HEK293 (cell line): ENCODE measurements at regions not wholly inside any gene's neighbourhood (a gene's known extent, or its start where the extent isn't known, plus 50 kb on each side); places are given as distances from the start of the nearest gene placed in this dataset.

Experiments
- EGR2 ChIP-seq: fragments of 450-650 bp; formaldehyde crosslinking; IDR thresholded peaks from 2 replicates; pipeline ENCODE4 v1.5.1; 2016; ENCODE audit warnings: low read depth, missing biosample characterization, missing genetic modification characterization
- GLI2 ChIP-seq: fragments of 450-650 bp; formaldehyde crosslinking; IDR thresholded peaks from 2 replicates; pipeline ENCODE4; 2017; ENCODE audit warnings: missing biosample characterization, missing genetic modification characterization, low read depth, borderline replicate concordance
- GLIS2 ChIP-seq: fragments of 450-650 bp; formaldehyde crosslinking; IDR thresholded peaks from 2 replicates; pipeline ENCODE4 v1.5.1; 2016; ENCODE audit warnings: missing biosample characterization, missing genetic modification characterization
- HIC1 ChIP-seq: fragments of 450-650 bp; formaldehyde crosslinking; IDR thresholded peaks from 2 replicates; pipeline ENCODE4 v1.5.1; 2016; ENCODE audit warnings: missing biosample characterization, missing genetic modification characterization
- IKZF3 ChIP-seq: fragments of 450-650 bp; IDR thresholded peaks from 2 replicates; pipeline ENCODE4 v1.5.0; 2018; ENCODE audit warnings: missing biosample characterization, mild to moderate bottlenecking, missing genetic modification characterization, moderate library complexity
- KLF1 ChIP-seq: fragments of 450-650 bp; formaldehyde crosslinking; IDR thresholded peaks from 2 replicates; pipeline ENCODE4 v1.5.1; 2016; ENCODE audit warnings: missing biosample characterization, missing genetic modification characterization
- KLF8 ChIP-seq: fragments of 450-650 bp; formaldehyde crosslinking; IDR thresholded peaks from 2 replicates; pipeline ENCODE4 v1.5.1; 2016; ENCODE audit warnings: missing biosample characterization, missing genetic modification characterization
- MEIS1 ChIP-seq: sonication (generic); formaldehyde crosslinking; IDR thresholded peaks from 2 replicates; pipeline ENCODE4 v1.8.1; 2022; ENCODE audit warnings: missing genetic modification reagents, mild to moderate bottlenecking, borderline replicate concordance
- OSR2 ChIP-seq: fragments of 450-650 bp; formaldehyde crosslinking; IDR thresholded peaks from 2 replicates; pipeline ENCODE4 v1.5.1; 2016; ENCODE audit warnings: missing biosample characterization, missing genetic modification characterization
- TRIM28 ChIP-seq: IDR thresholded peaks from 2 replicates; pipeline ENCODE4 v1.6.1; 2011; ENCODE audit warnings: low read length, control low read depth, borderline replicate concordance
- YY1 ChIP-seq: fragments of 450-650 bp; formaldehyde crosslinking; IDR thresholded peaks from 2 replicates; pipeline ENCODE4 v1.5.1; 2018; ENCODE audit warnings: missing biosample characterization, missing genetic modification characterization
- ZBTB20 ChIP-seq: fragments of 450-650 bp; formaldehyde crosslinking; IDR thresholded peaks from 2 replicates; pipeline ENCODE4 v1.5.1; 2016; ENCODE audit warnings: missing biosample characterization, missing genetic modification characterization
- ZBTB21 ChIP-seq: fragments of 450-650 bp; formaldehyde crosslinking; IDR thresholded peaks from 2 replicates; pipeline ENCODE4 v1.5.1; 2017; ENCODE audit warnings: missing biosample characterization, missing genetic modification characterization
- ZIC2 ChIP-seq: fragments of 450-650 bp; formaldehyde crosslinking; IDR thresholded peaks from 2 replicates; pipeline ENCODE4 v1.5.1; 2016; ENCODE audit warnings: missing biosample characterization, missing genetic modification characterization
- ZNF10 ChIP-seq: fragments of 450-650 bp; formaldehyde crosslinking; IDR thresholded peaks from 2 replicates; pipeline ENCODE4 v1.5.1; 2017; ENCODE audit warnings: missing biosample characterization, missing genetic modification characterization
- ZNF121 ChIP-seq: fragments of 450-650 bp; formaldehyde crosslinking; IDR thresholded peaks from 2 replicates; pipeline ENCODE4 v1.5.1; 2016; ENCODE audit warnings: missing biosample characterization, missing genetic modification characterization
- ZNF132 ChIP-seq: fragments of 450-650 bp; formaldehyde crosslinking; IDR thresholded peaks from 2 replicates; pipeline ENCODE4 v1.5.1; 2017; ENCODE audit warnings: missing biosample characterization, missing genetic modification characterization, borderline replicate concordance
- ZNF138 ChIP-seq: fragments of 450-650 bp; formaldehyde crosslinking; IDR thresholded peaks from 2 replicates; pipeline ENCODE4 v1.5.1; 2016; ENCODE audit warnings: missing biosample characterization, missing genetic modification characterization, borderline replicate concordance
- ZNF140 ChIP-seq: fragments of 450-650 bp; formaldehyde crosslinking; IDR thresholded peaks from 2 replicates; pipeline ENCODE4 v1.5.1; 2016; ENCODE audit warnings: missing biosample characterization, missing genetic modification characterization
- ZNF146 ChIP-seq: fragments of 450-650 bp; formaldehyde crosslinking; IDR thresholded peaks from 2 replicates; pipeline ENCODE4 v1.5.1; 2016; ENCODE audit warnings: missing biosample characterization, missing genetic modification characterization
- ZNF155 ChIP-seq: fragments of 450-650 bp; formaldehyde crosslinking; IDR thresholded peaks from 2 replicates; pipeline ENCODE4 v1.5.1; 2016; ENCODE audit warnings: missing biosample characterization, missing genetic modification characterization
- ZNF23 ChIP-seq: fragments of 450-650 bp; formaldehyde crosslinking; IDR thresholded peaks from 2 replicates; pipeline ENCODE4 v1.5.1; 2016; ENCODE audit warnings: missing biosample characterization, missing genetic modification characterization, borderline replicate concordance
- ZNF248 ChIP-seq: fragments of 450-650 bp; formaldehyde crosslinking; IDR thresholded peaks from 2 replicates; pipeline ENCODE4 v1.5.1; 2017; ENCODE audit warnings: missing biosample characterization, missing genetic modification characterization
- ZNF280D ChIP-seq: fragments of 450-650 bp; formaldehyde crosslinking; IDR thresholded peaks from 2 replicates; pipeline ENCODE4 v1.5.1; 2016; ENCODE audit warnings: missing biosample characterization, missing genetic modification characterization
- ZNF302 ChIP-seq: fragments of 450-650 bp; formaldehyde crosslinking; IDR thresholded peaks from 2 replicates; pipeline ENCODE4 v1.5.1; 2016; ENCODE audit warnings: missing biosample characterization, missing genetic modification characterization, low read depth
- ZNF354C ChIP-seq: fragments of 450-650 bp; formaldehyde crosslinking; IDR thresholded peaks from 2 replicates; pipeline ENCODE4 v1.5.1; 2016; ENCODE audit warnings: missing biosample characterization, missing genetic modification characterization, low read depth, borderline replicate concordance
- ZNF398 ChIP-seq: fragments of 450-650 bp; formaldehyde crosslinking; IDR thresholded peaks from 2 replicates; pipeline ENCODE4 v1.5.1; 2017; ENCODE audit warnings: missing biosample characterization, missing genetic modification characterization
- ZNF48 ChIP-seq: fragments of 450-650 bp; formaldehyde crosslinking; IDR thresholded peaks from 2 replicates; pipeline ENCODE4 v1.5.1; 2016; ENCODE audit warnings: missing biosample characterization, missing genetic modification characterization
- ZNF555 ChIP-seq: fragments of 450-650 bp; formaldehyde crosslinking; conservative IDR thresholded peaks from 2 replicates; pipeline ENCODE4 v1.5.1; 2017; ENCODE audit warnings: missing biosample characterization, mild to moderate bottlenecking, missing genetic modification characterization, inconsistent platforms
- ZNF571 ChIP-seq: fragments of 450-650 bp; formaldehyde crosslinking; IDR thresholded peaks from 2 replicates; pipeline ENCODE4 v1.5.0; 2017; ENCODE audit warnings: missing biosample characterization, missing genetic modification characterization
- ZNF621 ChIP-seq: fragments of 450-650 bp; formaldehyde crosslinking; IDR thresholded peaks from 2 replicates; pipeline ENCODE4 v1.5.1; 2017; ENCODE audit warnings: missing biosample characterization, missing genetic modification characterization
- ZNF629 ChIP-seq: fragments of 450-650 bp; formaldehyde crosslinking; IDR thresholded peaks from 2 replicates; pipeline ENCODE4 v1.5.1; 2017; ENCODE audit warnings: missing biosample characterization, missing genetic modification characterization
- ZNF785 ChIP-seq: fragments of 450-650 bp; formaldehyde crosslinking; IDR thresholded peaks from 2 replicates; pipeline ENCODE4 v1.5.1; 2016; ENCODE audit warnings: missing biosample characterization, missing genetic modification characterization
- ZNF791 ChIP-seq: fragments of 450-650 bp; formaldehyde crosslinking; IDR thresholded peaks from 2 replicates; pipeline ENCODE4 v1.5.1; 2016; ENCODE audit warnings: missing biosample characterization, missing genetic modification characterization
- ZSCAN4 ChIP-seq: fragments of 450-650 bp; formaldehyde crosslinking; IDR thresholded peaks from 2 replicates; pipeline ENCODE4 v1.5.1; 2017; ENCODE audit warnings: missing biosample characterization, missing genetic modification characterization

- no peak for TF ChIP-seq ZNF280D (tag by site-specific recombination)
- no peak for TF ChIP-seq ZNF354C (tag by site-specific recombination)
- TF ChIP-seq HIC1 (tag by site-specific recombination) = no peak
- no peak for TF ChIP-seq ZNF791 (tag by site-specific recombination)
- no peak for TF ChIP-seq ZNF785 (tag by site-specific recombination)
- no peak for TF ChIP-seq EGR2
- TF ChIP-seq ZNF146 (tag by site-specific recombination) = no peak
- TF ChIP-seq ZSCAN4 (tag by site-specific recombination) = no peak
- TF ChIP-seq ZNF48 (tag by site-specific recombination) = no peak
- no peak for TF ChIP-seq GLI2 (tag by site-specific recombination)
- no peak for TF ChIP-seq MEIS1
- TF ChIP-seq ZNF132 = no peak
- TF ChIP-seq YY1 = no peak
- TF ChIP-seq ZNF248 (tag by site-specific recombination) = no peak
- TF ChIP-seq ZBTB20 (tag by site-specific recombination) = 0 out of 2 replicates have a peak, but pooled peaks have one; percentile 22
- no peak for TF ChIP-seq ZNF138 (tag by site-specific recombination)
- no peak for TF ChIP-seq ZNF10 (tag by site-specific recombination)
- TF ChIP-seq ZNF621 = no peak
- TF ChIP-seq IKZF3 (tag by site-specific recombination) = peak; percentile 43; the same call in 1 of the 2 replicates
- TF ChIP-seq ZNF571 = no peak
- no peak for TF ChIP-seq ZNF302 (tag by site-specific recombination)
- TF ChIP-seq OSR2 = no peak
- TF ChIP-seq ZNF629 (tag by site-specific recombination) = no peak
- no peak for TF ChIP-seq ZNF155 (tag by site-specific recombination)
- TF ChIP-seq ZIC2 = no peak
- no peak for TF ChIP-seq KLF8 (tag by site-specific recombination)
- no peak for TF ChIP-seq ZNF555 (tag by site-specific recombination)
- peak; percentile 69 for TF ChIP-seq TRIM28
- no peak for TF ChIP-seq ZNF23 (tag by site-specific recombination)
- 0 out of 2 replicates have a peak, but pooled peaks have one; percentile 37 for TF ChIP-seq ZBTB21 (tag by site-specific recombination)
- no peak for TF ChIP-seq ZNF140 (tag by site-specific recombination)
- no peak for TF ChIP-seq ZNF121
- TF ChIP-seq ZNF398 = no peak
- TF ChIP-seq GLIS2 = no peak
- no peak for TF ChIP-seq KLF1 (tag by site-specific recombination)
Measured at GRCh38 chr21:33127154-33127867, 57.4 kb downstream of the OLIG1 start (continued).
